Fibroblast of skin of back (primary cell): ENCODE measurements at regions not wholly inside any gene's neighbourhood (a gene's known extent, or its start where the extent isn't known, plus 50 kb on each side); places are given as distances from the start of the nearest gene placed in this dataset.
A peak's percentile ranks its signal among the peaks of the same experiment; 100 is the strongest.
"Not testable (repeated sequence)": the region's sequence is repeated elsewhere in the genome, so short reads cannot be mapped to it uniquely, and the experiment has no call there.

Source experiments
- DNase-seq: peaks from one replicate; pipeline ENCODE4 v3.0.0-alpha.2; 2013

GRCh38 chr11:79514290-79514689 lies 73.5 kb upstream of the TENM4 start:
- no peak for DNase-seq

- no peak for DNase-seq
Observed at GRCh38 chr11:79512706-79513469, 72.1 kb upstream of the TENM4 start.

- DNase-seq = no peak
Observed at GRCh38 chr11:79510960-79511359, 70.1 kb upstream of the TENM4 start.

- no peak for DNase-seq
Observed at GRCh38 chr11:79508461-79508860, 67.6 kb upstream of the TENM4 start.

GRCh38 chr11:79507706-79508105 lies 66.9 kb upstream of the TENM4 start:
- DNase-seq = no peak

GRCh38 chr11:79506734-79507344 lies 66.0 kb upstream of the TENM4 start:
- DNase-seq = no peak

- DNase-seq = no peak
Observed at GRCh38 chr11:79506124-79506523, 65.3 kb upstream of the TENM4 start.

- peak; percentile 78 for DNase-seq
Observed at GRCh38 chr11:79503028-79503427, 62.2 kb upstream of the TENM4 start.

- no peak for DNase-seq
Observed at GRCh38 chr11:79501707-79502106, 60.9 kb upstream of the TENM4 start.

- DNase-seq = not testable (repeated sequence)
Observed at GRCh38 chr11:79499929-79500328, 59.1 kb upstream of the TENM4 start.

- DNase-seq = no peak
Observed at GRCh38 chr11:79498667-79499066, 57.8 kb upstream of the TENM4 start.

GRCh38 chr11:79493555-79494171 lies 52.8 kb upstream of the TENM4 start:
- peak; percentile 59 for DNase-seq

- no peak for DNase-seq
Observed at GRCh38 chr11:79492008-79492407, 51.2 kb upstream of the TENM4 start.
